Activated T-cell treated with anti-CD3 and anti-CD28 coated beads for 24 hours (primary cell): ENCODE measurements at regions not wholly inside any gene's neighbourhood (a gene's known extent, or its start where the extent isn't known, plus 50 kb on each side); places are given as distances from the start of the nearest gene placed in this dataset.
"Not testable (repeated sequence)": the region's sequence is repeated elsewhere in the genome, so short reads cannot be mapped to it uniquely, and the experiment has no call there.

Experiments used
- DNase-seq: peaks from one replicate; pipeline ENCODE4 v3.0.0-alpha.2; 2020; ENCODE audit warnings: low read depth

DNA sequence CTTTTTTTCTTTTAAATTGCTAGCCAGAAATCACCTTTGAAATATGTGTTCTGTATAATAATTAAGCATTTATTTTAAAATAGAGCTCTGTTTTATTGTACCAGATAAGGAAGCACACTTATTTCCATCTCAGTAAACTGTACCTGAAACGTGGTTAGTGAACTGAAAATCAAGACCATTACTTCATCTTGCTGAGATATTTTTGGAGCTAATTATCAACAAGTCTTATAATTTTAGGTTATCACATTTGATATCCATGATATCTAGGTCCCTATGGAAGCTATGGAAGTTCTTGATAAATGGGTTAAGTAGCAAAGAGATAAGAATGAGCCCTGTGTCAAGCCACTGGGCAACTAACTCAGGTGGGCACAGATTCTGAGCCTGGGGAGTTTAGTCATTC lies 187.2 kb downstream of the NFKBIZ start:
- no peak for DNase-seq

- DNase-seq = no peak
Measured at GRCh38 chr3:102037209-102037608, 187.9 kb downstream of the NFKBIZ start.

GRCh38 chr3:102037791-102038190 lies 188.5 kb downstream of the NFKBIZ start:
- DNase-seq = no peak

DNA sequence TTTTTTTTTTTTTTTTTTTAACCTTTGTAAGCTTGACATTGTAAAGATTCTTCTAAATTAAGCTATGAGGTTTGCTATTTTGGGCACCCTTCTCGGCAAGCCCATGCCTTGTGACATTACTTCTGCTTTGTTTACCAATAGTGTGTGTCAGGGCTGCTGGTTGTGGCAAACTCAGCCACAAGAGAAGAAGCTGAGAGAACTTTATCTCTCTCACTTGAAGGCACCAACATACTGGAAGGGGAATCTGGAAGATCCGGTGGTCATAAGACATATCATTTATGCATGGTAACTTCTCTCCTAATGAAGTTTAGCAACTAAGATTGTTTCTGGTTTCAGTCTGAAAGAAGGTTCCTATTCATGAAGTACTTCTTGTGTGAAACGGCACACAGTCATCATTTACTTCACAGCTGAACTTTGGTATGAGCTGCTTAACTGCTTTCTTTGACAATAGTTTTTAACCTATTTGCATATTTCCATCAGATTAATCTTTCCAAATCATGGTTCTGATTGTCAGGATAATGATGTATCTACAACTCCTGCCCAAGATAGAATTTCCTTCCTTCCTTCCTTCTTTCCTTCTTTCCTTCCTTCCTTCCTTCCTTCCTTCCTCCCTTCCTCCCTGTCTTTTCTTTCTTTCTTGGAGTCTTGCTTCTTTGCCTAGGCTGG lies 189.3 kb downstream of the NFKBIZ start:
- no peak for DNase-seq

DNA sequence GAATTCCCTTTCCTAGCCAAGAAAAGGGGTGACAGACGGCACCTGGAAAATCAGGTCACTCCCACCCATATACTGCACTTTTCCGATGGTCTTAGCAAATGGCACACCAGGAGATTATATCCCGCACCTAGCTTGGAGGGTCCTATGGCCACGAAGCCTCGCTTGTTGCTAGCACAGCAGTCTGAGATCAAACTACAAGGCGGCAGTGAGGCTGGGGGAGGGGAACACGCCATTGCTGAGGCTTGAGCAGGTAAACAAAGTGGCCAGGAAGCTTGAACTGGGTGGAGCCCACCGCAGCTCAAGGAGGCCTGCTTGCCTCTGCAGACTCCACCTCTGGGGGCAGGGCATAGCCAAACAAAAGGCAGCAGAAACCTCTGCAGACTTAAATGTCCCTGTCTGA lies 190.8 kb downstream of the NFKBIZ start:
- DNase-seq = not testable (repeated sequence)

DNA sequence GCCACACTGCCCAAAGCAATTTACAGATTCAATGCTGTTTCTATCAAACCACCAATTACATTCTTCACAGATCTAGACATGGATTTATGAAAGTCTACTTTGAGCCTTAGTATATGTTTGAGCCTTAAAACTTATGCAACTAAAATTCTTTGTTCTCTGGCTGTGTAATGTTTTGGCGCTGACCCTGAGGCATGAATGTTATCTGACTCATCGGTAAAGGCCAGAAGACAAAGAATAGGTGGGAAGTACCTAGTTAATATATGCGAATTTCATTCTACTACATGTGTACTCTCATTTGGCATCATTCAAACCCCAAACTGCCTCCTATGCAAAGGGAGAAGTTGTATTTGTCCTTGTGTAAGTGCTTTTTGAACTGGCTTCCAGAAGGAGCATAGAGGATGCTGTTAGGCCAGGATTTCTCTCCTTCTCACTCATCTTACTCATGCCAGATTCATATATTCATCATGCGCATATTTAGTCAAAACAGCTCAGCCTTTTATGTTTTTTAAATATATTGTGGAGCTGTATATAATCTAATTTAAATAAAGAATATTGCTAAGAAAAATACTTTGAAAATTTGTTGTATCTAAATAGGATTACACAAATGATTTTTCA lies 204.2 kb downstream of the NFKBIZ start:
- no peak for DNase-seq

DNA sequence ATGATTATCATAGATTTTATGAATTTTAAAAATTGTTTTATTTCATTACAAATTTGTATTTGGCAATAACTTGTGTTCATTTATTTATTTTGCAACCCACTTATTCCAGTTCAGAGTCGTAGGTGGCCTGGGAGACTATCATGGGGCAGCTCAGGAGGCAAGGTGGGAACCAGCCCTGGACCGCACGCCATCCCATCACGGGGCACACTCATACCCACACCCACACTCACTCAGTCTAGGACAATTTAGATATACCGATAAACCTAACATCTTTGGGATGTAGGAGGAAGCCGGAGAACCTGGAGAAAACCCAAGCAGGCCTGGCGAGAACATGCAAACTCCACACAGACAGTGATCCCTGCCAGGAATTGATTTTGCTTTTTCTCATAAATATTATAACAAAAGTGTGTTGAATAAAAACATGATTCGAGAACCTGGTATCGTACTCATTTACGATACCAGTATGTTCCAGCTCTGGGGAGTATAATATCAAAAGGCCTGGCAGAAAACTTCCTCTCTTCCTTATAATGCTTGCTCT lies 205.3 kb downstream of the NFKBIZ start:
- no peak for DNase-seq

- DNase-seq = no peak
Measured at GRCh38 chr3:102057781-102058421, 208.6 kb downstream of the NFKBIZ start.

- no peak for DNase-seq
Measured at GRCh38 chr3:102059145-102059943, 210.0 kb downstream of the NFKBIZ start.

DNA sequence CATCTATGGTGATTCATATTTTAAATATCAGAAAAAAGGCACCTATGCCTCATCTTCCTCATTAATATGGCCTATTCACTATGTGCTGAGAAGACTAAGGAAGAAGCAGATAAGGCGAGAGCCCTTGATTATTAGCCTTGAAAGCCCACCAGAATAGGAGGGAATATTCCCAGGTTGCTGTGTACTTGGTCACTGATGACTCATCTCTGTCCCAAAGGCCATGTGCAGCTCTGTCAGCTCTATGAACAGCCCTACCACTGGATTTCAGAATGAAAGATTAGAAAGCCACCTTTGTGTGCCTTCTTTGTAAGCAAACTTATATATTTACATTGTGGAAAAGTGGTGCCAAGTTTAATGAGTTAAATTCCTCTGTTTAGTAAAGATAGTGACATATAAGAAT lies 211.5 kb downstream of the NFKBIZ start:
- no peak for DNase-seq

- no peak for DNase-seq
Measured at GRCh38 chr3:102063572-102063971, 214.3 kb downstream of the NFKBIZ start.

DNA sequence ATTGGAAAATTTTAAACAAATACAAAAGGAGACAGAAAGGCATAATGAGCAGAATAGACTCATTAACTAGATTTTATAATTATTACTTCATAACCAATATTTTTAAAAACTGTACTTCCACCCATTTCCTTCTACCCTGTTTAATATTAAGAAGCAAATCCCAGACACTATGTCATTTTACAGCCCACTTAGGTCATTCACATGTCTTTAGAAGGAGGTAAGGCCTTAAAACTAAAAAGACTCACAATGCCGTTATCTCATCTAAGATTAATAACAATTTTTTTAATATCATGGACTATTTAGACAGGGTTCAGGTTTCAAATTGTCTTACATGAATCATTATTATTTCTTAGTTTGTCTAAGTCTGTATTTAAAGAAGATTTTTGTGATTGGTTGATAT lies 217.2 kb downstream of the NFKBIZ start:
- DNase-seq = no peak

- no peak for DNase-seq
Measured at GRCh38 chr3:102068327-102068726, 219.0 kb downstream of the NFKBIZ start.

DNA sequence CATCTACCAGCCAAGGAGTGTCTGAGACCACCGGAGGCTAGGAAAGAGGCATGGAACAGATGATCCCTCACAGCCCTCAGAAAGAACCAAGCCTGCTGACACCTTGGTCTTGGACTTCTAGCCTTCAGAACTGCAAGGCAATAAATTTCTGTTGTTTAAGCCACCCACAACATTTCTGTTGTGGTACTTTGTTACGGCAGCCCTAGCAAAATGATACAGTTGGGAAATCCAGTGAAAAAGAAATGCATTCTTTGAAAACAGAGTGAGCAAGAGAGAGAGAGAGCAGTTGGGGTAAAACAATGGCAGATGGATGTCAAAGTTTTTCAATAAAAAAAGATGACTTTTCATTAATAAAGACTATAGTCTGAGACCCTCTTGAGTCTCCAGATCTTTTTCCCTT lies 219.4 kb downstream of the NFKBIZ start:
- DNase-seq = no peak

DNA sequence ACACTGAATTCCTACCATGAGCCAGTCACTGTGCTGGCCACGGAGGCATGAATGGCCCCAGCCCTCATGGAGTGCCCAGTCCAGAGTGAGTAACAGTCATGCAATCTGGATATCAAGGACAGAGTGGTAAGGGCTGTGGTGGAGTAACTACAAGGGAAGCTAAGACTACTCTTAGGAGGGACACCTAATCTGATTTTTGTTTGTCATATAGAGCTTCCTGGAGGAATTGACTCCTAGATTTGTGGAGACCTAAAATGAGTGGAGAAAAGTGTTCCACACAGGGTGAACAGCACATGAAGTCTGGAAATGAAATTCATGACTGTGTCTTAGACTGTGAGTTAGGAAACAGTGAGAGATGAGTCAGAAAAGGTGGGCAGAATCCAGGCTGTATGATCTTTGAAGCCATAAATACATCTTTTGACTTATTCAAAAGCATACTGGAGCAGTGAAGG lies 219.9 kb downstream of the NFKBIZ start:
- DNase-seq = no peak

- no peak for DNase-seq
Measured at GRCh38 chr3:102074946-102075345, 225.6 kb downstream of the NFKBIZ start.

DNA sequence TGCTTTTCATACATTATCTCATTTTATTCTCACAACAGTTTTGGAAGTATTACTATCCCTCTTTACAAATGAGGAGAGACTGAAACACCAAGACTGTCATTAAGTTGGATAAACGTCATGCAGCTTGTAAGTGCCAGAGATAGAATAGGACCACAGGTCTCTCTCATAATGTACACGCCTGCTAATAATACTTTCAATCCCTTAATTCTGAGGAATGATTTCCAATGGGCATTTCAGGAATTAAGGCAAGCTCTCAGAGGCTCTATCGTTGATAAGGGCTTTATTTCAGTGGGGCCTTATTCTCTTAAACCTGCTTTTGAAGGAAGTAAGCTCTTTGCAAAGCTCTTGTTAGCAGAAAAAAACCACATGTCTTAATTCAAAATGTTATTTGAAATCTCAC lies 229.1 kb downstream of the NFKBIZ start:
- no peak for DNase-seq

DNA sequence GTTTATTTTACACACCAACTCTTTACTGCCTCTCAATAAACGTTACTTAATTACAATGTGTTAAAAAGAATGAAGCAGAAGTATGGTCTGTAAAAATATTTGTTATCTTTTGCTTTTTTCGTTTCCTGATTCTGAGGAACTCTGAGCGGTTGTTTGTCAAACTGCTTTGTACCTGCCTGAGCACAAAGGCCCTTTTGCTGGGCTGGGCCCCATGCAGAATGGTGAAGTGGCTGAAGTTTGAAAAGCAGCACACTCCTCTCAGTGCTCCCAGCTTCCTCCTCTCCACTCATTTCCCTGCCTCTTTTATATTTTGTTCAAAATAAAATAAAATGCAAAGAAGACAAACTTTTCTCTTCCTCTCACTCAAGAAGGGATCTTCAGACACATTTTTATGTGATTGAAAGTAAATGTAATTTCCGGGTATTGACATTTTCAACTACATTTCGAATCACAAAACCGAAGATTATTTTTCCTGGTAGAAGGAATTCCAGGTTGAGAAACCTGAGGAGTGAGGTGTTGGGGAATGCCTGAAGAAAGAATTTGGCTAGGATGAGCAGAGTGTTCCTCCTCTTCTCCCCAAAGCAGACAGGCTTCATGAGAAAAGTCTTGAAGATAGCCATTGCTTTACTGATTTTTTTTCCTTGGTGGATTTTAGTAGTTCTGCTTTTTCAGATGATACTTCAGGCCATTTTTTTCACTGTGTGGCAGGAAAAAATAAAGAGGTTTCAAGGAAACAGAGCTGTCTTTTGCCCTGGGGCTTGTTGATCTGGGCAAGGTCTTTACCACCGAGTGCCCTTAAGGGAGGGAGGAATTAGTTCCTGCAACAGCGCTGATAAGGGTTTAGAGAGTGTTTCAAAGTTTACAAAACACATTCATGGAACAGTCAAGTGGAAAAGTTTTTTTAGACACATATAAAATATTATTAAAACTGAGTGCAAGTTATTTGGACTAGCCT lies 229.8 kb downstream of the NFKBIZ start:
- DNase-seq = no peak

DNA sequence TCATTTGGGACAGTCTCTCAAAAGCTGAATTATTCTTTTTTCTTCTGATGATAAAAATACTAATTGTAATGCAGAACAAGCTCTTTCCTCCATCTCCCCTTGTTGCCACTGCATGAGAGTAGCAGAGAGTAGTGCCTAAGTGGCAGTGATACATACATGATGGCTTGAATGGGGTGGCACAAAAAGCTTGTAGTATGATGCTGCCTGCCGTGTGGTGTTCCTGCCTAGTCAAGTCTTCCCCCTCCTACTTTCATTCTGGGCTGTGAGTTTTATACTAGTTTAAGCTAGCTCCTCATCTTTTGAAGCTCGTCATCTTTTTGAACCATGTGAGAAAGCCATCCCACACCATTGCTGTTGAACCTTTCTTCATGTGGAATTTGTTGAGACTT lies 230.5 kb downstream of the NFKBIZ start:
- DNase-seq = no peak

DNA sequence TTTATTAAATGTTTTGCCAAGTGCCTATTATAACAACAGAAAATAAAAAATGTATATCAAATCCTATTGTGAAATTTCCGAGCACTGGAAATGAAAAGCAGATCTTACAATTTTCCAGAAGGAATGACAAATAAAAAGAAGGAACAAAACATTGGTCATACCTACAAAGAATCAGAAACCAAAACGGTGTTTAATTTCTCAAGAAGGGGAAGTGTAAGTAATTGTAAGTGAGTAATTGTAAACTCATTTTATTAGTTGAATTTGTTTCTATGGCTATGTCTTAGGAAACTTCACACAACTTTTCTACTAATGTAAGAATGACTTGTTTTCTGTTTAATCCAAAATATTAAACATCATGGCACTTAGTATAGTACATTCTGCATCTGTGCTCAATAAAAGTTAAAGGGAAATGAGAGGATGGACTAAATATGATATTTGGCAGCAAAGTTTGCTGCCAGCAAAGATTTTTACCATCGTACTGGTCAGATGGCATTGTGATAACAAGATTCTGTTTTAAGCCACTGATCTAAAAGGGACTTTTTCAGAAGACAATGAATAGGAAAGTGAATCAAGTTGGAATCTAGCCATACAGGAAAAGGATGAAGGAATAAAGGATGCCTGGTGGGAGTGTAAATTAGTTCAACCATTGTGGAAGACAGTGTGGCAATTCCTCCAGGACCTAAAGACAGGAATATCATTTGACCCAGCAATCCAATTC lies 232.4 kb downstream of the NFKBIZ start:
- DNase-seq = no peak

DNA sequence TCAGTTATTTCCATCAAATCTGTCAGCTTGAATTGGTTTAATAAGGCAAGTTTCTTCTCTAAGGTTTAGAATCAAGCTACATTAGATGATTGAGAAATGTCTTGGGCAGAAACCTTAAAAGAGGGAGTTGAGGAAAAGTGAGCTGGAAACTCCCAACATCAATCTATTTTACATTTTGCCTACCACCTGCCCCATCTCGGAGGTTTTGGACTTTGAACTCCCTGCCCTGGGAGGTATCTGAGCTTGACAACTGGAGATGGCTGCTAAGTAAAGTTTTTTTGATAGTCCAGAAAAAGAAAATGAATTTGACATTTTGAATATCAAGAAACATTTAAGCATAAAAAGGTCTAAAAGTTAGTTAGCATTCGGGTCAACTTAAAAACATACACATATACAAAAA lies 234.2 kb downstream of the NFKBIZ start:
- DNase-seq = no peak
